Tibial nerve (tissue), 4 donors: ENCODE measurements at regions not wholly inside any gene's neighbourhood (a gene's known extent, or its start where the extent isn't known, plus 50 kb on each side); places are given as distances from the start of the nearest gene placed in this dataset.

Source experiments
- DNase-seq, 2 donors: peaks; one replicate each; pipeline ENCODE4 v3.0.0-alpha.2; 2019; ENCODE audit warnings: low spot score in 2 of 2
- H3K27ac ChIP-seq, 4 donors: fragments of 200-600 bp; sonication (generic) in 3 of 4; one replicate each; pipeline ENCODE4 v1.5.1; 2017 to 2019; ENCODE audit warnings: mild to moderate bottlenecking in 1 of 4
- H3K27me3 ChIP-seq, 2 donors: fragments of 200-600 bp; sonication (generic) in 1 of 2; one replicate each; pipeline versions ENCODE4 v1.5.1 to v1.6.0; 2017 to 2019
- H3K36me3 ChIP-seq, 3 donors: fragments of 200-600 bp; sonication (generic); one replicate each; pipeline ENCODE4 v1.5.1; 2018 to 2019
- H3K4me1 ChIP-seq, 4 donors: fragments of 200-600 bp; sonication (generic) in 3 of 4; one replicate each; pipeline ENCODE4 v1.5.1; 2017 to 2019
- H3K4me3 ChIP-seq, 4 donors: fragments of 200-600 bp; sonication (generic) in 3 of 4; one replicate each; pipeline ENCODE4 v1.5.1; 2017 to 2019; ENCODE audit warnings: mild to moderate bottlenecking in 1 of 4, moderate library complexity in 1 of 4
- H3K9me3 ChIP-seq, 4 donors: fragments of 200-600 bp; sonication (generic) in 3 of 4; one replicate each; pipeline ENCODE4 v1.5.1; 2017 to 2019
- EP300 ChIP-seq, 2 donors: sonication (generic); formaldehyde crosslinking; IDR thresholded peaks; one replicate each; pipeline ENCODE4 v1.6.1; 2017; ENCODE audit warnings: antibody characterized with exemption in 2 of 2, mild to moderate bottlenecking in 1 of 2
- POLR2A ChIP-seq, 2 donors: fragments of 450-650 bp; IDR thresholded peaks; one replicate each; pipeline ENCODE4 v1.6.1; 2017; ENCODE audit warnings: antibody characterized with exemption in 2 of 2, mild to moderate bottlenecking in 2 of 2, moderate library complexity in 2 of 2
- WGBS, 2 donors: methylation state at CpG; one replicate each; pipeline ENCODE4 v1.1.5; 2018; 5-methylcytosine and 5-hydroxymethylcytosine counted together
- TF ChIP-seq, protein P1 (sequence below), 5 experiments: fragments of 200-600 bp in 3 of 5; fragments of 450-650 bp in 2 of 5; sonication (generic) in 3 of 5; IDR thresholded peaks; one replicate each; pipeline ENCODE4 v1.5.1; 2016 to 2019; ENCODE audit warnings: antibody characterized with exemption in 5 of 5, mild to moderate bottlenecking in 3 of 5, moderate library complexity in 2 of 5

DNA sequence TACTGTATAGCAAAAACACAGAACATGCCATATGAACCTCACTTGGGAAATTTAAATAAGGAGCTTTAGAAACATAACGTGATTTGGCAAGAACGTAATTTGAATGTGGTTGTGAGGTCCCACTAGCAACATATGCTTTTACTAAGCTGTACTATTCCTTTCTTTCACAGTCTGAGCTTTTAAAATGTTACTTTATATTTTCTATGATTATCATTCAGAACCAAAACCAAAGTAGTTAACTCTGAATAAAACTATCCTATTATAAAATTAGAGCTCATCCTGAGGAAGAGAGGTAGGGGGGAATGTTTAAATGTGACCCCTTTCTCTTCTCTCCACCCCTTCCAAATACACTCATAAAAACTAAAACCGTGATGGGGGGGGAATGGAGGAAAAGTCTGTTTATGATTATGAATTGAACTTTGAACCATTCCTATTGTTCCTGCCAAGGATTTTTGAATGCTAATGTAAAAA is 435.7 kb downstream of the NFIB start:
- no peak overlapping the region for H3K27ac ChIP-seq
- peaks cover 0 to 9% (median 0%) of the 10 kb centered on the region in 4 donors for H3K9me3 ChIP-seq
- no peak overlapping the region for H3K4me3 ChIP-seq
- DNase-seq: no peak
- H3K36me3 ChIP-seq: no peaks in the 10 kb centered on the region
- no peaks in the 10 kb centered on the region for H3K27me3 ChIP-seq
- WGBS, 2 donors: 71% methylated on average over 3 of the region's 3 CpGs
- H3K4me1 ChIP-seq: no peaks in the 10 kb centered on the region
- TF ChIP-seq EP300 (IDR thresholded peaks at IDR 0.05): no peak
- TF ChIP-seq, protein P1, sequence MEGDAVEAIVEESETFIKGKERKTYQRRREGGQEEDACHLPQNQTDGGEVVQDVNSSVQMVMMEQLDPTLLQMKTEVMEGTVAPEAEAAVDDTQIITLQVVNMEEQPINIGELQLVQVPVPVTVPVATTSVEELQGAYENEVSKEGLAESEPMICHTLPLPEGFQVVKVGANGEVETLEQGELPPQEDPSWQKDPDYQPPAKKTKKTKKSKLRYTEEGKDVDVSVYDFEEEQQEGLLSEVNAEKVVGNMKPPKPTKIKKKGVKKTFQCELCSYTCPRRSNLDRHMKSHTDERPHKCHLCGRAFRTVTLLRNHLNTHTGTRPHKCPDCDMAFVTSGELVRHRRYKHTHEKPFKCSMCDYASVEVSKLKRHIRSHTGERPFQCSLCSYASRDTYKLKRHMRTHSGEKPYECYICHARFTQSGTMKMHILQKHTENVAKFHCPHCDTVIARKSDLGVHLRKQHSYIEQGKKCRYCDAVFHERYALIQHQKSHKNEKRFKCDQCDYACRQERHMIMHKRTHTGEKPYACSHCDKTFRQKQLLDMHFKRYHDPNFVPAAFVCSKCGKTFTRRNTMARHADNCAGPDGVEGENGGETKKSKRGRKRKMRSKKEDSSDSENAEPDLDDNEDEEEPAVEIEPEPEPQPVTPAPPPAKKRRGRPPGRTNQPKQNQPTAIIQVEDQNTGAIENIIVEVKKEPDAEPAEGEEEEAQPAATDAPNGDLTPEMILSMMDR (IDR thresholded peaks at IDR 0.05): no peak
- no peak for TF ChIP-seq POLR2A (IDR thresholded peaks at IDR 0.05)

DNA sequence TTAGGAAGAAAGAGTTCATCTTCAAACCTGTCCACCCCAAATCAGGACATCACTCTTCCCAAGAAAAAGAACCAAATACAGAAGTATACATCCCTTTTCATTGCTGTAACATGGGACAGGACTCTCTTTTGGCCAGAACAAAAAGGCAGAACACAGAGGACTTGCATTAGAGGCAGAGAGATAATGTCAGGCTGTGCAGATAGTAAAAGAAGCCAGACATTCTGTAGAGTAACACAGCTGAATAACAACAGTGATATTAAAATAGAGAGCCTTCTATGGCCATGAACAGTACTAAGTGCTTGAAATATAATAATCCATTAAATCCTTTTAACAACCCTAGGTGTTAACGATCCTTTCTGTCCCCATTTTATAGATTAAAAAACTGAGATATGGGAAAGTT is 437.2 kb downstream of the NFIB start:
- H3K4me1 ChIP-seq: no peaks in the 10 kb centered on the region
- H3K9me3 ChIP-seq: peaks cover 0 to 9% (median 0%) of the 10 kb centered on the region in 4 donors
- H3K27me3 ChIP-seq: no peaks in the 10 kb centered on the region
- DNase-seq: no peak
- no peak overlapping the region for H3K4me3 ChIP-seq
- no peak overlapping the region for H3K27ac ChIP-seq
- TF ChIP-seq, protein P1 (IDR thresholded peaks at IDR 0.05): no peak
- TF ChIP-seq EP300 (IDR thresholded peaks at IDR 0.05): no peak
- TF ChIP-seq POLR2A (IDR thresholded peaks at IDR 0.05): no peak
- no peaks in the 10 kb centered on the region for H3K36me3 ChIP-seq
- WGBS, 2 donors: 94% methylated on average over 1 of the region's 1 CpG

DNA sequence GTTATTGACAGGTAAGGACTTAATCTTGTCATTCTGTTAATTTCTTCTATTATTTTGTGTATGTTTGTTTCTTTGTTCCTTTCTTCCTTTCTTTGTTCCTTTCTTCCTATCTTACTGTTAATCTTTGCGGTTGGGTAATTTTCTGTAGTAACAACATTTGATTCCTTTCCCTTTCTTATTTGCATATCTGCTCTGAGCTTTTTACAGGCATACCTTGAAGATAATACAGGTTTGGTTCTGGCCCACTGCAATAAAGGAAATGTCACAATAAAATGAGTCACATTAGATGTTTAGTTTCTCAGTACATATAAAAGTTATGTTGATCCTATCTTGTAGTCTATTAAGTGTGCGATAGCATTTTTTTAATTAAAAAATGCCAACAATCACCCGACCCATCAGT is 440.7 kb downstream of the NFIB start:
- Histone ChIP-seq H3K36me3 (no peaks in the 10 kb centered on the region), H3K4me1 (no peaks in the 10 kb centered on the region), H3K27me3 (no peaks in the 10 kb centered on the region), H3K27ac (no peak overlapping the region), H3K4me3 (no peak overlapping the region), H3K9me3 (peaks cover 0 to 9% (median 0%) of the 10 kb centered on the region in 4 donors)
- 87 to 97% methylated on average over 3 of the region's 3 CpGs for WGBS, 2 donors
- TF ChIP-seq, protein P1 (IDR thresholded peaks at IDR 0.05): no peak
- TF ChIP-seq EP300 (IDR thresholded peaks at IDR 0.05) (no peak), POLR2A (IDR thresholded peaks at IDR 0.05) (no peak)
- DNase-seq: no peak

DNA sequence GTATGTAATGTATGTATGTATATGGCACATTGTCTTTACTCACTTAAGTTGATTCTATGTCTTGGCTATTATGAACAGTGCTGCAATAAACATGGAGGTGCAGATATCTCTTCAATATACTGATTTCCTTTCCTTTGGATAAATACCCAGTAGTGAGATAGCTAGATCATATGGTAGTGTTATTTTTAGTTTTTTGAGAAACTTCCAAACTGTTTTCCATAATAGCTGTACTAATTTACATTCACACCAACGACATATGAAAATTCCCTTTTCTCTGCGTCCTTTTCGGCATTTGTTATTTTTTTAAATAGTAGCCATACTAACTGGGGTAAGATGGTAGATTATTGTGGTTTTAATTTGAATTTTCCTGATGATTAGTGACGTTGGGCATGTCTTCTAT is 445.6 kb downstream of the NFIB start:
- 83 to 89% methylated on average over 4 of the region's 4 CpGs for WGBS, 2 donors
- no peak for TF ChIP-seq EP300 (IDR thresholded peaks at IDR 0.05)
- TF ChIP-seq, protein P1 (IDR thresholded peaks at IDR 0.05): no peak
- TF ChIP-seq POLR2A (IDR thresholded peaks at IDR 0.05): no peak
- Histone ChIP-seq H3K27me3 (no peaks in the 10 kb centered on the region), H3K36me3 (no peaks in the 10 kb centered on the region), H3K4me1 (peaks cover 0 to 10% (median 0%) of the 10 kb centered on the region in 4 donors), H3K9me3 (no peaks in the 10 kb centered on the region), H3K4me3 (no peak overlapping the region), H3K27ac (no peak overlapping the region)
- DNase-seq: no peak

DNA sequence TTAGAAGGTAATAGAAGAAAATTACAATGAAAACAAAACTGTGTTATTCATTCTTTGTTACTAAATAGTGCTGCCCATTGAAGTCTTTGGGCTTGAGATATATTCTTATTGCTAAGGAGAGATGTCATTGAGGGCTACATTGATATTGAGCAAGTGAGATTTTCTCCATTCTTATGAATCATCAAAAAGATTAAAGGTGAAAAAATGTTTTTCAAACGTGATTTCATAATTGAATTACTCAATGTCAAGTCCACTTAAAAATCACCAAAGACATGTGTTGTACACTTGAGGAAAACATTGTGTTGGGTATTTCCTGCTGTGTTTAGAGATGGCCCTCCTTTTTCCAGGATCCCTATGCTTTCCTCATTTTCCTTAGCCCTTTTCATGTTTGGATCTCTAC is 448.1 kb downstream of the NFIB start:
- Histone ChIP-seq H3K36me3 (no peaks in the 10 kb centered on the region), H3K9me3 (no peaks in the 10 kb centered on the region), H3K4me1 (peaks cover 0 to 30% (median 1%) of the 10 kb centered on the region in 4 donors), H3K27ac (no peak overlapping the region), H3K4me3 (no peak overlapping the region), H3K27me3 (no peaks in the 10 kb centered on the region)
- TF ChIP-seq EP300 (IDR thresholded peaks at IDR 0.05) (peak in 1 of 2 donors; percentile 8), POLR2A (IDR thresholded peaks at IDR 0.05) (no peak)
- DNase-seq: no peak
- 69 to 71% methylated on average over 1 of the region's 1 CpG for WGBS, 2 donors

DNA sequence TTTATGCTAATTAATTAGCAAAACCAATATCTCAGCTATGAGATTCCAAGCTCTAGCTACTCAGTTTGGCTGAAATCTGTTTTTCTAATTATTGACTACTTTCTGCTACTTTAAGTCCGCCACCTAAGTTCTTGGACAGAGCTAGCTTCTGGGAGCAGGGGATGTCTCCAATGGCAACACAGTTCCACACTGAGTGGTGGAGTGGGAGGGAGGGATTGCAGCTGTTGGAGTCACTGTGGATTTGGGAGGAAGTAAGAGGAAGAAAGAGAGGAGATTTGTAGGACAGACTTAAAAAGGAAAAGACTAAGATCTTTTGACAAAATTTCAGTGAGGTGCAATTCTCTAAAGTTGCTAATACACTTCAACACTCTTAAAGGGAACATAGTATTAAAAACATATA is 450.8 kb downstream of the NFIB start:
- peak; percentile 21 to 46 for DNase-seq
- Histone ChIP-seq H3K4me3 (no peak overlapping the region), H3K36me3 (no peaks in the 10 kb centered on the region), H3K4me1 (peaks cover 0 to 37% (median 3%) of the 10 kb centered on the region in 4 donors), H3K27me3 (no peaks in the 10 kb centered on the region), H3K27ac (peak overlapping the region in 2 of 4 donors; percentile 32 to 60), H3K9me3 (no peaks in the 10 kb centered on the region)
- TF ChIP-seq, protein P1 (IDR thresholded peaks at IDR 0.05): no peak
- no peak for TF ChIP-seq POLR2A (IDR thresholded peaks at IDR 0.05)
- peak in 1 of 2 donors; percentile 24 for TF ChIP-seq EP300 (IDR thresholded peaks at IDR 0.05)
- 26 to 31% methylated on average over 1 of the region's 1 CpG for WGBS, 2 donors
